ENCODE measurements at regions not wholly inside any gene's neighbourhood (a gene's known extent, or its start where the extent isn't known, plus 50 kb on each side); places are given as distances from the start of the nearest gene placed in this dataset.
"Not testable (repeated sequence)": the region's sequence is repeated elsewhere in the genome, so short reads cannot be mapped to it uniquely, and the experiment has no call there.

GRCh38 chr3:6471744-6472143, 389.2 kb upstream of the GRM7 start:
- no peak for DNase-seq

- DNase-seq, result not testable (repeated sequence)
Observed at GRCh38 chr3:6490487-6491327, 370.2 kb upstream of the GRM7 start.

- no peak for DNase-seq
Observed at GRCh38 chr3:6491768-6492167, 369.1 kb upstream of the GRM7 start.

GRCh38 chr3:6492306-6492705, 368.6 kb upstream of the GRM7 start:
- DNase-seq, result no peak

GRCh38 chr3:6498944-6499343, 362.0 kb upstream of the GRM7 start:
- not testable (repeated sequence) for DNase-seq

GRCh38 chr3:6504347-6504746, 356.6 kb upstream of the GRM7 start:
- DNase-seq, result no peak

- DNase-seq, result no peak
Observed at GRCh38 chr3:6504834-6505233, 356.1 kb upstream of the GRM7 start.

GRCh38 chr3:6508410-6508759, 352.5 kb upstream of the GRM7 start:
- DNase-seq, result no peak

- no peak for DNase-seq
Observed at GRCh38 chr3:6509576-6509975, 351.3 kb upstream of the GRM7 start.

GRCh38 chr3:6510713-6511112, 350.2 kb upstream of the GRM7 start:
- no peak for DNase-seq

GRCh38 chr3:6512172-6512800, 348.6 kb upstream of the GRM7 start:
- DNase-seq, result no peak

- no peak for DNase-seq
Observed at GRCh38 chr3:6516143-6516542, 344.8 kb upstream of the GRM7 start.

GRCh38 chr3:6516694-6517093, 344.2 kb upstream of the GRM7 start:
- no peak for DNase-seq

GRCh38 chr3:6518709-6519345, 342.1 kb upstream of the GRM7 start:
- DNase-seq, result no peak

- no peak for DNase-seq
Observed at GRCh38 chr3:6521369-6522113, 339.4 kb upstream of the GRM7 start.

- no peak for DNase-seq
Observed at GRCh38 chr3:6522191-6522590, 338.7 kb upstream of the GRM7 start.

- no peak for DNase-seq
Observed at GRCh38 chr3:6523043-6523442, 337.9 kb upstream of the GRM7 start.

GRCh38 chr3:6524479-6524878, 336.4 kb upstream of the GRM7 start:
- DNase-seq, result no peak

- no peak for DNase-seq
Observed at GRCh38 chr3:6526321-6526720, 334.6 kb upstream of the GRM7 start.

- no peak for DNase-seq
Observed at GRCh38 chr3:6526861-6527260, 334.1 kb upstream of the GRM7 start.

GRCh38 chr3:6528951-6529350, 332.0 kb upstream of the GRM7 start:
- no peak for DNase-seq

GRCh38 chr3:6531153-6531552, 329.8 kb upstream of the GRM7 start:
- no peak for DNase-seq

GRCh38 chr3:6532101-6532500, 328.8 kb upstream of the GRM7 start:
- no peak for DNase-seq

- DNase-seq, result no peak
Observed at GRCh38 chr3:6540981-6541380, 319.9 kb upstream of the GRM7 start.
